ENCODE measurements at regions not wholly inside any gene's neighbourhood (a gene's known extent, or its start where the extent isn't known, plus 50 kb on each side); places are given as distances from the start of the nearest gene placed in this dataset.

DNA sequence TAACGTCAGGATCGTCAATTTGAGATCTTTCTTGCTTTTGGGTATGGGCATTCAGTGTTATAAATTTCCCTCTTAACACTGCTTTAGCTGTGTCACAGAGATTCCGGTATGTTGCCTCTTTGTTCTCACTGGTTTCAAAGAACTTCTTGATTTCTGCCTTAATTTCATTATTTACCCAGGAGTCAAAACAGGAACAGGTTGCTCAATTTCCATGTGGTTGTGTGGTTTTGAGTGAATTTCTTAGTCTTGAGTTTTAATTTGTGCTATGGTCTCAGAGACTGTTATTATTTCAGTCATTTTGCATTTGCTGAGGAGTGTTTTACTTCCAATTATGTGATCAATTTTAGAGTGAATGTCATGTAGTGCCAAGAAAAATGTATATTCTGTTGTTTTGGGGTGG, 153.1 kb downstream of the PCDH17 start:
- no peak overlapping the region for H3K4me2 ChIP-seq
- no peak for DNase-seq (ENCODE audit: low spot score)
- H3K9me2 ChIP-seq (replicated peaks; ENCODE audit: insufficient read depth), result no peaks in the 10 kb centered on the region
- H3K4me3 ChIP-seq, result no peak overlapping the region
- H3K27ac ChIP-seq, result no peak overlapping the region
- H3K27me3 ChIP-seq, result no peaks in the 10 kb centered on the region
- H4K20me1 ChIP-seq (ENCODE audit: insufficient read depth, poor library complexity, severe bottlenecking), result no peaks in the 10 kb centered on the region
- no peaks in the 10 kb centered on the region for H3K9me3 ChIP-seq (ENCODE audit: low read depth)
- H3K4me1 ChIP-seq (ENCODE audit: insufficient read depth), result no peaks in the 10 kb centered on the region
- H2AFZ ChIP-seq, result no peak overlapping the region
- no peaks in the 10 kb centered on the region for H3K79me2 ChIP-seq
- WGBS (ENCODE audit: low lambda C conversion rate, missing lambda C conversion rate), result 99% methylated on average over 3 of the region's 3 CpGs
- TF ChIP-seq EZH2phosphoT487 (IDR thresholded peaks at IDR 0.05; ENCODE audit: low read depth, severe bottlenecking, unreplicated experiment) (no peak), EZH2 (IDR thresholded peaks at IDR 0.05; ENCODE audit: borderline replicate concordance) (no peak)
- TF ChIP-seq, protein P1, sequence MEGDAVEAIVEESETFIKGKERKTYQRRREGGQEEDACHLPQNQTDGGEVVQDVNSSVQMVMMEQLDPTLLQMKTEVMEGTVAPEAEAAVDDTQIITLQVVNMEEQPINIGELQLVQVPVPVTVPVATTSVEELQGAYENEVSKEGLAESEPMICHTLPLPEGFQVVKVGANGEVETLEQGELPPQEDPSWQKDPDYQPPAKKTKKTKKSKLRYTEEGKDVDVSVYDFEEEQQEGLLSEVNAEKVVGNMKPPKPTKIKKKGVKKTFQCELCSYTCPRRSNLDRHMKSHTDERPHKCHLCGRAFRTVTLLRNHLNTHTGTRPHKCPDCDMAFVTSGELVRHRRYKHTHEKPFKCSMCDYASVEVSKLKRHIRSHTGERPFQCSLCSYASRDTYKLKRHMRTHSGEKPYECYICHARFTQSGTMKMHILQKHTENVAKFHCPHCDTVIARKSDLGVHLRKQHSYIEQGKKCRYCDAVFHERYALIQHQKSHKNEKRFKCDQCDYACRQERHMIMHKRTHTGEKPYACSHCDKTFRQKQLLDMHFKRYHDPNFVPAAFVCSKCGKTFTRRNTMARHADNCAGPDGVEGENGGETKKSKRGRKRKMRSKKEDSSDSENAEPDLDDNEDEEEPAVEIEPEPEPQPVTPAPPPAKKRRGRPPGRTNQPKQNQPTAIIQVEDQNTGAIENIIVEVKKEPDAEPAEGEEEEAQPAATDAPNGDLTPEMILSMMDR (IDR thresholded peaks at IDR 0.05; ENCODE audit: poor library complexity), result no peak
- no peaks in the 10 kb centered on the region for H3K36me3 ChIP-seq (replicated peaks; ENCODE audit: insufficient read depth, low read depth)

DNA sequence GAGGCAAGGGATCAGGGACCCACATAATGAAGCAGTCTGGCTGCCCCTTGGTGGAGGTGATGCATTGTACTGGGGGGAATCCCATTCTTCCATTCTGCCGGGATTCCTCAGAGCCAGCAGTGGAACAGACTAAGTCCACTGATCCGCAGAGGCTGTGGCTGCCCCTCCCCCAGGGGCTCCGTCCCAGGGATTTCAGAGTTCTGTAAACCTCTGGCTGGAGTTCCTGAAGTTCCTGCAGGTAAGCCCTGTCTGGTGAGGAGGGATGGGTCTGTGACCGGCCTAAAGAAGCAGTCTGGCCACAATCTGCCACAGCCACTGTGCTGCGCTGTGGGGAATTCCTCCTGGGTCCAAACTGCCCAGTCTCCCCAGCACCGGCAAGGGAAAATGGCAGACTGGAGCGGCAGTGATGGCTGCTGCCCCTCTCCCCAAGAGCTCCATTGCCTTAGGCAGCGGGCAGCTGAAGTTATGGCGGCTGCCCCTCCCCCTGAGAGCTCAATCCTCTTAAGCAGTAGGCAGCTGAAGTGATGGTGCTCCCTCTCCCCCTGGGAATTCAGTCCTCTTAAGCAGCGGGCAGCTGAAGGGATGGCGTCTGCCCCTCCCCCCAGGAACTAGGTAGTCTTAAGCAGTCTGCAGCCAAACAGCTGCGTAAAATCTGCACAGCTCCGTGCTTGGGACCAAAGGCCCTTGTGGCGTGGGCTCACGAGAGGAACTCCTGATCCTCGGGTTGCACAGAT, 155.7 kb downstream of the PCDH17 start:
- no peaks in the 10 kb centered on the region for H3K4me1 ChIP-seq (ENCODE audit: insufficient read depth)
- peak; percentile 4 for DNase-seq (ENCODE audit: low spot score)
- no peak overlapping the region for H3K4me2 ChIP-seq
- no peaks in the 10 kb centered on the region for H3K9me3 ChIP-seq (ENCODE audit: low read depth)
- H3K27ac ChIP-seq, result no peak overlapping the region
- H3K4me3 ChIP-seq, result no peak overlapping the region
- H2AFZ ChIP-seq, result no peak overlapping the region
- TF ChIP-seq EZH2 (IDR thresholded peaks at IDR 0.05; ENCODE audit: borderline replicate concordance) (no peak), EZH2phosphoT487 (IDR thresholded peaks at IDR 0.05; ENCODE audit: low read depth, severe bottlenecking, unreplicated experiment) (no peak)
- TF ChIP-seq, protein P1 (IDR thresholded peaks at IDR 0.05; ENCODE audit: poor library complexity), result no peak
- H3K36me3 ChIP-seq (replicated peaks; ENCODE audit: insufficient read depth, low read depth), result no peaks in the 10 kb centered on the region
- WGBS (ENCODE audit: low lambda C conversion rate, missing lambda C conversion rate), result 85% methylated on average over 16 of the region's 16 CpGs
- no peaks in the 10 kb centered on the region for H3K9me2 ChIP-seq (replicated peaks; ENCODE audit: insufficient read depth)
- H3K27me3 ChIP-seq, result no peaks in the 10 kb centered on the region
- H3K79me2 ChIP-seq, result no peaks in the 10 kb centered on the region
- H4K20me1 ChIP-seq (ENCODE audit: insufficient read depth, poor library complexity, severe bottlenecking), result no peaks in the 10 kb centered on the region

DNA sequence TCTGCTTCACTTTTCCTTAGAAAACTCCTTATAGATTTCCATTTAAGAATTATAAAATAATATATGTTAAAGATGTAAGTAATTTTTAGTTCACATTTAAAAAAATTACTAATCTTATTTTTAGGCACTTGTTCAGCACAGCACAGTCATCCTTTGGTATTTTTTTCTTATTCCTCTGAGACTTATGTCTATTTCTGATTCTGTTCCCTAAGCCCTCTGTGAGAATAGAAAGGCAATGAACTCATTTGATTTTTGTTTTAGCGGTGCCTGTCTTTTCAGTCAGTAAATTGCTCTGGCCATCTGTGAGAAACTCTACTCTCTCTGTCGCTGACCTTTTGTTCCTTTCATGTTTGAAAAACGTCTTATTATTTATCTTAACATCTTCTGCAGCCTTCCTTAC, 168.1 kb downstream of the PCDH17 start:
- WGBS (ENCODE audit: low lambda C conversion rate, missing lambda C conversion rate), result 50% methylated on average over 3 of the region's 3 CpGs
- Histone ChIP-seq H3K27me3 (no peaks in the 10 kb centered on the region), H2AFZ (no peak overlapping the region), H3K4me1 (ENCODE audit: insufficient read depth) (no peaks in the 10 kb centered on the region), H3K9me3 (ENCODE audit: low read depth) (no peaks in the 10 kb centered on the region), H3K27ac (no peak overlapping the region), H4K20me1 (ENCODE audit: insufficient read depth, poor library complexity, severe bottlenecking) (no peaks in the 10 kb centered on the region), H3K4me2 (no peak overlapping the region), H3K79me2 (no peaks in the 10 kb centered on the region), H3K9me2 (replicated peaks; ENCODE audit: insufficient read depth) (no peaks in the 10 kb centered on the region), H3K4me3 (no peak overlapping the region), H3K36me3 (replicated peaks; ENCODE audit: insufficient read depth, low read depth) (no peaks in the 10 kb centered on the region)
- DNase-seq (ENCODE audit: low spot score), result no peak
- no peak for TF ChIP-seq EZH2phosphoT487 (IDR thresholded peaks at IDR 0.05; ENCODE audit: low read depth, severe bottlenecking, unreplicated experiment)
- TF ChIP-seq, protein P1 (IDR thresholded peaks at IDR 0.05; ENCODE audit: poor library complexity), result no peak
- no peak for TF ChIP-seq EZH2 (IDR thresholded peaks at IDR 0.05; ENCODE audit: borderline replicate concordance)

Data from hepatocyte (in vitro differentiated cells).